Muscle of leg (tissue), 3 donors: ENCODE measurements at regions not wholly inside any gene's neighbourhood (a gene's known extent, or its start where the extent isn't known, plus 50 kb on each side); places are given as distances from the start of the nearest gene placed in this dataset.

ENCODE experiments used
- DNase-seq: peaks from one replicate; pipeline ENCODE4 v3.0.0; 2013
- H3K27ac ChIP-seq: one replicate; pipeline ENCODE4 v1.5.1; 2013; ENCODE audit warnings: mild to moderate bottlenecking, low read length, control low read depth
- H3K27me3 ChIP-seq: one replicate; pipeline ENCODE4 v1.6.1; 2013; ENCODE audit warnings: low read length; ENCODE audit not compliant: control insufficient read depth, insufficient read depth
- H3K36me3 ChIP-seq: one replicate; pipeline ENCODE4 v1.6.1; 2013; ENCODE audit warnings: low read length; ENCODE audit not compliant: control insufficient read depth, insufficient read depth
- H3K4me1 ChIP-seq: one replicate; pipeline ENCODE4 v1.6.1; 2013; ENCODE audit warnings: low read length; ENCODE audit not compliant: control insufficient read depth, insufficient read depth
- H3K4me3 ChIP-seq: one replicate; pipeline ENCODE4 v1.5.1; 2013; ENCODE audit warnings: low read length, control low read depth
- H3K9me3 ChIP-seq: replicated peaks from 2 replicates; pipeline ENCODE4 v1.6.1; 2013; ENCODE audit warnings: low read depth, low read length; ENCODE audit not compliant: control insufficient read depth
- WGBS: methylation state at CpG from one replicate; pipeline ENCODE4 v1.1.5; 2013; ENCODE audit warnings: missing lambda C conversion rate; ENCODE audit not compliant: insufficient coverage; 5-methylcytosine and 5-hydroxymethylcytosine counted together

DNA sequence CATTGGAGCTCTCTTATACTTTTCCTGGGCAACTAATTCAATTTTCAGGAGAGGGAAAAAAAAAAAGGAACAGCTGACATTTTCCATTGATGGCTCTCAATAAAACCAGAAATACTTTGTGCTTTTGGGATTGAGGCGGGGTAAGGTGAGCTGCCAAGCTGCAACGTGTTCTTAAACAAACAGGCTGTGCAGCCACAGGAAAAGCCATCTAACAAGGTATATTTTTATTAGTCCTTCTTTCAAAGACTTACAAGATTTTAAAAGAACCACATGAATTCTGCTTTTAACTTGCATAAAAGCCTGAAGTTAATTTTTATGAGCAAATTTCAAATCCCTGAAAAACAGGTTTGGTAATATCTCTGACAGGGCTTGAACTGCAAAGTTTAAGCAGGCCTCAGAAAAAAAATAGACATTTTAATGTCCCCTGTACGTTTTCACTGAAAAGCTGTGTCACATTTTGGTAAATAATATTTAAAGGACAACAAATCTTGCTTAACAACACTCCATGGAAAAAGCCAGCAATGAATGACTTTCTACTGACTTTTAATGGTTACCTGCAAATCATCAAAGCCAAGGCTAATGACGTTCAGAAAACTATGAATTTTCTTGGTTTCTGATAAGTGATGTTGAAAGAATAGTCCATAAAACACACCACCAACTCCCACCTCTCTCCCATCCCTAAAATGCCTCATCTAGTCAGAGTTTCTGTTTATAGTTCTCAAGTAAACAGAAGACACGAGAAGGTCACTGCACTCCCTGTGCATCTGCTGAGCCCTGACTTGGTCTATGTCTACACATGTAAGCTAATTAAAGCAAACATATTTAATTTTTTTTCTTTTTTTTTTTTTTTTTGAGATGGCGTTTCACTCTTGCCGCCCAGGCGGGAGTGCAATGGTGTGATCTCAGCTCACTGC, 433.6 kb downstream of the PIK3R1 start:
- no CpG with 5 or more reads among the region's 8 CpGs for WGBS

DNA sequence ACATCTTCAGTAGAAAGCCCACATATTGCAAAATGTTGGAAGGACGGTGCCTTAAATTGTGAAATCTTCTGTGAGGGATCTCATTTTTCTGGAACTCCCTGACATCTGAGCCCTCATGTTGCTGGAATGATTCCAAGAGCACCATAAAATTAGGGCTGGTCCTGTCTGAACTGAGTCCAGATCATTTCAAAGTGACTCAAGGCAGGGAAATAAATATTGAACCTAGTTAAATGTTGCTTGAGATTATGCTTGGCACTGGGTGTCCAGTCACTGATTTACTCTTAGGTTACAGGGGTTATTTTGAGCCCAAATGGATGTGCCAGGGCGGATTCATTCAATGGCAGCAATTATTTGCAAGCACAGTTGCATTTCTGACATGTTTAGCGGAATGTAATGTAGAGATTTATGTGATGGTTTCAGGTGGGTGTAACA, 437.0 kb downstream of the PIK3R1 start:
- WGBS, result 67% methylated on average over 1 of the region's 3 CpGs
- Histone ChIP-seq H3K4me1 (no peaks in the 10 kb centered on the region), H3K27ac (no peak overlapping the region), H3K36me3 (no peaks in the 10 kb centered on the region), H3K4me3 (no peak overlapping the region), H3K27me3 (no peaks in the 10 kb centered on the region), H3K9me3 (no peaks in the 10 kb centered on the region)
- DNase-seq, result no peak

More for the DNA sequence above, 433.6 kb downstream of the PIK3R1 start:
- Histone ChIP-seq H3K27ac (no peak overlapping the region), H3K27me3 (no peaks in the 10 kb centered on the region), H3K4me3 (no peak overlapping the region), H3K9me3 (no peaks in the 10 kb centered on the region), H3K4me1 (peaks cover 5% of the 10 kb centered on the region), H3K36me3 (no peaks in the 10 kb centered on the region)
- no peak for DNase-seq

DNA sequence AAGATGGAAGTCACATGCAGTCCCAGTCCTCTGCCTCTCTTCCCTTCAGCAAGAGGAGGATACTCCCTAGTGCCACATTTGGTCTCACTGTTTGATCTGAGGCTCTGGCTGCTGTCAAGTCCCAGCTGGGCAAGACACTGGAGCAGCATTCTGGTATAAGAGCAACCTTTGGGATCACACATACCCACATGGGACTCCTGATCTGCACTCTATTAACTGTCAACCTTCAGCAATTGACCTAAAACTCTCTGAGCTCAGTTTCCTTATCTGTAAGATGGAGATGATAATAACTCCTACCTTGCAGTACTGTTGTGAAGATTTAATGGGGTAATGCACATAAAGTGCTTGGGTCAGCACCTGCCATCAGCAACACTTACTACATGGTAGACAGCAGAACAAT, 437.9 kb downstream of the PIK3R1 start:
- H3K36me3 ChIP-seq, result no peaks in the 10 kb centered on the region
- no peak for DNase-seq
- H3K27ac ChIP-seq, result no peak overlapping the region
- H3K4me3 ChIP-seq, result no peak overlapping the region
- no peaks in the 10 kb centered on the region for H3K27me3 ChIP-seq
- no peaks in the 10 kb centered on the region for H3K9me3 ChIP-seq
- no peaks in the 10 kb centered on the region for H3K4me1 ChIP-seq

DNA sequence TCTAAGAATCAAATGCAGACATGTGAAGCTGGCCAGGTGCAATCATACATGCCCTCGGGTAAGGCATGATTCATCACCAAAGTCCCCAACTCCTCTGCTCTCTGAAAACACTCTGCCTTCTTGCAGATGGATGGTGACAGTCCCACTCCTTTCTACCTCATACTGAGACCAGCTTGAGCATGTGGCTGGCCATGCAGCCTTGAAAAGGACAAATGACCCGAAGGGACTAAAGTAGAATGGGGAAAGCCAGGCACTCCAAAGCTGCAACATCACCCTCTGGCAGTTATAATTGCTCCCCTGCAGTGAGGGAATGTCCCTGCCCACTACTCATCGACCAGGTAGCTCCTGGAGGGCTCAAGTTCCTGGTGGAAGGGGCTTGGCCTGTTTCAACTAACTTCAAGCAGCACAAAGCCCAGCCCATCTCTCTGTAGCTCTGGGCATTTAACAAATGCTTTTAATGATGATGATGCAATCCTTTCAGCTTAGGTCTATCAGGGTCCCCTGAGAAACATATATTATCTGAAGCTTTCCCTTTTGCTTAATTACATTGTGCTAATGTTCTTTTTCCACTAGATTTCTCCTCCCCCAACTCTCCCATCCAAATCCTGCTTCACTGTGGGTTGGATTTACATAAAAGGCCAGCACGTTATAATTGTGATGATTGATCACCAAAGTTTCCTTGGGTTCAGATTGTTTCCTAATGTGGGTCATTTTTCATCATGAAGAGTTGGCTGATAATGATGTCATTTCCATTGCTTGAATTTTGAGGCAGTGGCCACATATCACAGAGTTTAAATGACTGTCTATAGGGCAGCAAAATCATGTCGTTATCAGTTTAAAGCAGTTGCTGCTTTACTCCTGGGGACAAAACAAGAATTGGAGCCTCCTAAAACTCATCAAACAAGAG, 436.5 kb upstream of the SLC30A5 start:
- H3K4me3 ChIP-seq, result no peak overlapping the region
- no peaks in the 10 kb centered on the region for H3K9me3 ChIP-seq
- peak; percentile 16 for DNase-seq
- 100% methylated on average over 1 of the region's 5 CpGs for WGBS
- H3K27ac ChIP-seq, result no peak overlapping the region
- no peaks in the 10 kb centered on the region for H3K4me1 ChIP-seq
- no peaks in the 10 kb centered on the region for H3K27me3 ChIP-seq
- H3K36me3 ChIP-seq, result no peaks in the 10 kb centered on the region

DNA sequence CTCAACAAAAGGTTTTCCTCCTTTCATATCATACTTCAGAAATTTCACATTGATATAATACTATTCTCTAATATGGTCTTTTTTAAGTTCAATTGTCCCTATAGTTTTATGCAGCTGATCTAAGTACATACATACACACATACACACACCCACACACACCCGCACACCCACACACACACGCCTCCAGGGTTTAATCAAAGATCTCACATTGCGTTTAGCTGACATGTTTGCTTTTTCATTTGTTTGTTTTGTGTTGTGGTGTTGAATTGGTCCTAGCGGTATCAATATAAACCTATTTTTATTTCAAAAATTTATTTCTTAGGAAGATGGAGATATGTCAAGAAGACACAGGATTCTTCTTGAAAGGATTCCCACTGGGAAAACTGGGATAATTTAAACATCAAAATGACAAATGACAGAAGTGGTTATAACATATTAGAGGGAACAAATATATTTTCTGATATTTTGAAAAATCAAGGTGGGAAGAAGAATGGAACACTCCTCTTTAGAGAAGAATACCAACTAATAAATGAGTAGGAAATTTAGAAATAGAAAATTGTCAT, 434.9 kb upstream of the SLC30A5 start:
- no CpG with 5 or more reads among the region's 4 CpGs for WGBS
- no peaks in the 10 kb centered on the region for H3K9me3 ChIP-seq
- no peaks in the 10 kb centered on the region for H3K4me1 ChIP-seq

DNA sequence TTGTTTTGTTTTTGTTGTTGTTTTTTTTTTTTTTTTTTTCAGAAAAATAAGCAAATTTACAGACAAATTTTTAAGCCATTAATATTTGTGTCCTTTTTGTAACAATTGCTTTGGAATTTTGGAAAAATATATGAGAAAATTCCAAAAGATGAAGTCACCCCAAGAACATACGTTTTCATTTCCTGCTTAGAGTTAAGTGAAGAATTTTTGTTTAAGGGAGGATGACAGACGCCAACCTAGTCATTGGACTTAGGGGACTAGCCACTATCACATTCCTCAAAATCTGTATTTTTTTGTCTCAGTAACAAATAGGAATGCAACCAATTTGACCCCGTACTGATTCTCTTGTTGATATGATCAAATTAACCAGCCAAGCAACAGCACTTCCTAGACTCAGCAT, 433.9 kb upstream of the SLC30A5 start:
- WGBS, result 80% methylated on average over 1 of the region's 3 CpGs
- Histone ChIP-seq H3K4me1 (no peaks in the 10 kb centered on the region), H3K9me3 (no peaks in the 10 kb centered on the region), H3K4me3 (no peak overlapping the region), H3K36me3 (no peaks in the 10 kb centered on the region), H3K27ac (no peak overlapping the region), H3K27me3 (no peaks in the 10 kb centered on the region)
- DNase-seq, result no peak

More for the DNA sequence above, 434.9 kb upstream of the SLC30A5 start:
- no peaks in the 10 kb centered on the region for H3K36me3 ChIP-seq
- H3K27ac ChIP-seq, result no peak overlapping the region
- H3K27me3 ChIP-seq, result no peaks in the 10 kb centered on the region
- no peak overlapping the region for H3K4me3 ChIP-seq
- no peak for DNase-seq

DNA sequence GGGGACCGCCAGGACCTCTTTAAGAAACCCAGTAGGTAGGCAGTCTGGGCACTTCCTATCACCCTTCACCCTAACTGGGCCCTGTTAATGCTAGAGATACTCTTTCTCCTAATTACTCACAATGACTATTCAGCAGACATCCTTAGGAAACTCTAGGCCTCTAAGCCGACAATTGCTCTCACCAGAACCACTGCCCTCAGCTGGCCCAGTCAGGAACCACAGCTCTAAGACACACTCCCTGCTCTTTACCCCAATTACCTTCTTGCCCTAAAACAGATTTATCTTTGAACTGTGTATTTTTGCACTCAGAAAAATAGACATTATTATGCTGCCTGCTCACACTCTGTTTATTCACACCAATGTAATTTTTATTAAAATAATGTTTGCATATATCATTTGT, 432.6 kb upstream of the SLC30A5 start:
- Histone ChIP-seq H3K4me1 (no peaks in the 10 kb centered on the region), H3K27me3 (no peaks in the 10 kb centered on the region), H3K27ac (no peak overlapping the region), H3K4me3 (no peak overlapping the region), H3K9me3 (no peaks in the 10 kb centered on the region), H3K36me3 (no peaks in the 10 kb centered on the region)
- 89% methylated on average over 2 of the region's 2 CpGs for WGBS
- no peak for DNase-seq

DNA sequence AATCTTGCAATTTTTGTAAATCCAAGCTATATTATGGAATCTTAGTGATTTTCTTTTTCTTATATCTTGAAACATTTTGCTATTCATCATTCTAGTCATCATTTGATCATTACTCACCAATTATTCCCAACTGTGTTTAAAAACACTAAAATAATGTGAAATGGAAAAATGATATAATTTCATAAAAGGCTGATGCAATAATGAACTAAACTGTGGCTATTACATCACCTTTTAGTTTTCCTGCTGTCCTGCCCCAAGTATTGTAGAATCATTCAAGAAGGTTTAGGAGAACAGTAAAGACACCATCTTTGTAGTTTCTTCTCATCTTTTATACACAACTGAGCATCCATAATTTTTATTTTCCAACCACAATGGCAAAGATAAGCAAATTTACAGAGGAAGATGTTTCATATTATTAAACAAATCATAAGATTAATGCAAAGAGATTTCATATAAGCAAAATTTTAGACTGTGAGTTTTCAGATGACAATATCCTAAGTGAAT, 431.0 kb upstream of the SLC30A5 start:
- DNase-seq, result no peak

DNA sequence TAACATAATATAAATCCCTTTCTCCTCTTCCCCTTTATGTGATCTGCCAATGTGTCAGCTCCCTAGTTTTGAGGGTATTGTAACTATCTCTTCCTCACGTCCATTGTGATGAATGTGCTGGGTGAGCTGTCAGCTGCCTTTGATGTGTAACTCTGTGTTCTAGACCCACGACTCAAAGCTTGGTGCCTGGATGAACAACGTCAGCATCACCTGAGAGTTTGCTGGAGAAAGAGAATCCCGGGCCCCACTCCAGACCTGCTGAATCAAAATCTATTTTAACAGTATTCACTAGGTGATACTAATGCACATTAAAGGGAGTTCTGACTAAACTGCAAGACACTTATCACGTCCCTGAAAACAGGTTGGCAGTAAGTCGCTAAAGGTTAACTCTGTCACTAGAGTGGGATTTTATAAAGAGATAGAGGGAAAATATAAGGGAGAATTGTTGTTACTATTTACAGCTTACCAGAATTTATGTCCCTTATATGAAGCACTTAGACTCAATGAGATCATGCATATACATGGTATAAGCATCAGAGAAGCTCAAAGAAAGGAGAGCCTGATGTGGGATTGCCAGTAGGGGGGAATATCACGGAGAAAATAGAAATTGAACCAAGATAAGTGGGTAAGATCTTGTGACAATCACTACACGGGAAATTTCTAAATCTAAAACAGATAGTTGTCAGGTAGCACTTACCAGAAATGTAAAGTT, 423.8 kb upstream of the SLC30A5 start:
- Histone ChIP-seq H3K4me1 (no peaks in the 10 kb centered on the region), H3K4me3 (no peak overlapping the region), H3K36me3 (no peaks in the 10 kb centered on the region), H3K9me3 (no peaks in the 10 kb centered on the region), H3K27ac (no peak overlapping the region), H3K27me3 (no peaks in the 10 kb centered on the region)
- WGBS, result no CpG with 5 or more reads among the region's 8 CpGs
- DNase-seq, result no peak

More for the DNA sequence above, 431.0 kb upstream of the SLC30A5 start:
- Histone ChIP-seq H3K4me3 (no peak overlapping the region), H3K4me1 (no peaks in the 10 kb centered on the region), H3K27ac (no peak overlapping the region), H3K36me3 (no peaks in the 10 kb centered on the region), H3K9me3 (no peaks in the 10 kb centered on the region), H3K27me3 (no peaks in the 10 kb centered on the region)
